A673 (cell line): ENCODE measurements at regions not wholly inside any gene's neighbourhood (a gene's known extent, or its start where the extent isn't known, plus 50 kb on each side); places are given as distances from the start of the nearest gene placed in this dataset.

Source experiments
- EZH2 ChIP-seq: fragments of 200-600 bp; sonication (generic); IDR thresholded peaks from 2 replicates; pipeline ENCODE4 v1.6.1; 2017; ENCODE audit warnings: borderline replicate concordance, low read depth, mild to moderate bottlenecking, mixed read lengths, antibody characterized with exemption, low read length; ENCODE audit not compliant: poor library complexity, severe bottlenecking
- TF ChIP-seq, protein P1 (sequence below): fragments of 300-800, 200-600 bp; sonication (generic); conservative IDR thresholded peaks from 2 replicates; pipeline ENCODE4 v1.5.1; 2017; ENCODE audit warnings: low read depth, mild to moderate bottlenecking, antibody characterized with exemption, low read length, moderate library complexity, mixed read lengths

- TF ChIP-seq EZH2, result no peak
- TF ChIP-seq, protein P1, sequence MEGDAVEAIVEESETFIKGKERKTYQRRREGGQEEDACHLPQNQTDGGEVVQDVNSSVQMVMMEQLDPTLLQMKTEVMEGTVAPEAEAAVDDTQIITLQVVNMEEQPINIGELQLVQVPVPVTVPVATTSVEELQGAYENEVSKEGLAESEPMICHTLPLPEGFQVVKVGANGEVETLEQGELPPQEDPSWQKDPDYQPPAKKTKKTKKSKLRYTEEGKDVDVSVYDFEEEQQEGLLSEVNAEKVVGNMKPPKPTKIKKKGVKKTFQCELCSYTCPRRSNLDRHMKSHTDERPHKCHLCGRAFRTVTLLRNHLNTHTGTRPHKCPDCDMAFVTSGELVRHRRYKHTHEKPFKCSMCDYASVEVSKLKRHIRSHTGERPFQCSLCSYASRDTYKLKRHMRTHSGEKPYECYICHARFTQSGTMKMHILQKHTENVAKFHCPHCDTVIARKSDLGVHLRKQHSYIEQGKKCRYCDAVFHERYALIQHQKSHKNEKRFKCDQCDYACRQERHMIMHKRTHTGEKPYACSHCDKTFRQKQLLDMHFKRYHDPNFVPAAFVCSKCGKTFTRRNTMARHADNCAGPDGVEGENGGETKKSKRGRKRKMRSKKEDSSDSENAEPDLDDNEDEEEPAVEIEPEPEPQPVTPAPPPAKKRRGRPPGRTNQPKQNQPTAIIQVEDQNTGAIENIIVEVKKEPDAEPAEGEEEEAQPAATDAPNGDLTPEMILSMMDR, result no peak
Measured at GRCh38 chr2:216287251-216287650, 85.0 kb downstream of the MARCHF4 start.
